MM.1S (cell line): ENCODE measurements at regions not wholly inside any gene's neighbourhood (a gene's known extent, or its start where the extent isn't known, plus 50 kb on each side); places are given as distances from the start of the nearest gene placed in this dataset.

ENCODE experiments used
- DNase-seq: peaks from one replicate; pipeline ENCODE4 v3.0.0-alpha.2; 2015
- H2AFZ ChIP-seq: fragments of 300-600 bp; sonication (generic); 2 replicates; pipeline ENCODE4 v1.6.0; 2016; ENCODE audit warnings: antibody characterized with exemption, low read length
- H3F3A ChIP-seq: fragments of 300-600 bp; sonication (generic); 2 replicates; pipeline ENCODE4 v1.6.1; 2016; ENCODE audit warnings: mild to moderate bottlenecking, antibody characterized with exemption, low read length, moderate library complexity, mixed read lengths; ENCODE audit not compliant: insufficient read depth
- H3K27ac ChIP-seq: fragments of 300-600 bp; sonication (generic); 2 replicates; pipeline ENCODE4 v1.5.1; 2016; ENCODE audit warnings: mild to moderate bottlenecking, low read length
- H3K27me3 ChIP-seq: fragments of 300-600 bp; sonication (generic); replicated peaks from 2 replicates; pipeline ENCODE4 v1.6.0; 2016; ENCODE audit warnings: low read length; ENCODE audit not compliant: insufficient read depth
- H3K36me3 ChIP-seq: fragments of 300-600 bp; sonication (generic); replicated peaks from 2 replicates; pipeline ENCODE4 v1.6.1; 2016; ENCODE audit warnings: mild to moderate bottlenecking, low read length, mixed read lengths; ENCODE audit not compliant: insufficient read depth
- H3K4me1 ChIP-seq: fragments of 300-600 bp; sonication (generic); 2 replicates; pipeline ENCODE4 v1.6.1; 2016; ENCODE audit warnings: low read length, mixed read lengths
- H3K4me2 ChIP-seq: fragments of 300-600 bp; sonication (generic); 2 replicates; pipeline ENCODE4 v1.6.0; 2016; ENCODE audit warnings: low read depth, low read length
- H3K4me3 ChIP-seq: fragments of 300-600 bp; sonication (generic); 2 replicates; pipeline ENCODE4 v1.5.1; 2016; ENCODE audit warnings: low read length, mixed read lengths
- H3K79me2 ChIP-seq: fragments of 300-600 bp; sonication (generic); 2 replicates; pipeline ENCODE4 v1.6.1; 2016; ENCODE audit warnings: mixed run types, low read length, mixed read lengths
- H3K9ac ChIP-seq: fragments of 300-600 bp; sonication (generic); 2 replicates; pipeline ENCODE4 v1.6.1; 2016; ENCODE audit warnings: low read length, mixed read lengths
- H3K9me2 ChIP-seq: fragments of 300-600 bp; sonication (generic); replicated peaks from 2 replicates; pipeline ENCODE4 v1.6.1; 2016; ENCODE audit warnings: mild to moderate bottlenecking, low read length, mixed read lengths; ENCODE audit not compliant: insufficient read depth
- H3K9me3 ChIP-seq: fragments of 300-600 bp; sonication (generic); replicated peaks from 2 replicates; pipeline ENCODE4 v1.6.1; 2016; ENCODE audit warnings: mild to moderate bottlenecking, low read length, mixed read lengths; ENCODE audit not compliant: insufficient read depth
- H4K20me1 ChIP-seq: fragments of 300-600 bp; sonication (generic); 2 replicates; pipeline ENCODE4 v1.6.1; 2016; ENCODE audit warnings: mild to moderate bottlenecking, low read length, moderate library complexity, mixed read lengths; ENCODE audit not compliant: insufficient read depth
- CTCF ChIP-seq: fragments of 300-600 bp; sonication (generic); IDR thresholded peaks from 2 replicates; pipeline ENCODE4 v1.5.1; 2016; ENCODE audit warnings: antibody characterized with exemption, low read length, mixed read lengths
- EZH2 ChIP-seq: fragments of 300-600 bp; sonication (generic); optimal IDR thresholded peaks from 2 replicates; pipeline ENCODE3; 2017; ENCODE audit warnings: low read depth, mild to moderate bottlenecking, antibody characterized with exemption, low read length, mixed read lengths
- EZH2phosphoT487 ChIP-seq: fragments of 300-600 bp; sonication (generic); IDR thresholded peaks from 2 replicates; pipeline ENCODE4 v1.6.1; 2018; ENCODE audit warnings: antibody characterized with exemption, low read length

- Histone ChIP-seq H3K79me2 (no peaks in the 10 kb centered on the region), H3K27me3 (no peaks in the 10 kb centered on the region), H3F3A (no peaks in the 10 kb centered on the region), H3K4me1 (no peaks in the 10 kb centered on the region), H4K20me1 (no peaks in the 10 kb centered on the region), H2AFZ (no peak overlapping the region), H3K4me2 (no peak overlapping the region), H3K9ac (no peak overlapping the region), H3K9me2 (no peaks in the 10 kb centered on the region), H3K27ac (no peak overlapping the region), H3K4me3 (no peak overlapping the region), H3K9me3 (no peaks in the 10 kb centered on the region), H3K36me3 (no peaks in the 10 kb centered on the region)
- DNase-seq = no peak
- no peak for TF ChIP-seq CTCF
- TF ChIP-seq EZH2 = no peak
- TF ChIP-seq EZH2phosphoT487 = no peak
These were observed 112.1 kb upstream of the PIK3C3 start for GRCh38 chr18:41842886-41843285.

GRCh38 chr18:41829647-41830516, 125.2 kb upstream of the PIK3C3 start:
- Histone ChIP-seq H3K9me3 (no peaks in the 10 kb centered on the region), H3K79me2 (no peaks in the 10 kb centered on the region), H2AFZ (no peak overlapping the region), H3K36me3 (no peaks in the 10 kb centered on the region), H3K9me2 (no peaks in the 10 kb centered on the region), H3K27ac (no peak overlapping the region), H4K20me1 (no peaks in the 10 kb centered on the region), H3K27me3 (no peaks in the 10 kb centered on the region), H3F3A (no peaks in the 10 kb centered on the region), H3K4me2 (no peak overlapping the region), H3K4me1 (no peaks in the 10 kb centered on the region), H3K4me3 (no peak overlapping the region), H3K9ac (no peak overlapping the region)
- TF ChIP-seq CTCF (no peak), EZH2 (no peak), EZH2phosphoT487 (no peak)
- no peak for DNase-seq

GRCh38 chr18:41828137-41828536, 126.9 kb upstream of the PIK3C3 start:
- Histone ChIP-seq H2AFZ (no peak overlapping the region), H3K36me3 (no peaks in the 10 kb centered on the region), H3K9me3 (no peaks in the 10 kb centered on the region), H3K4me3 (no peak overlapping the region), H3K79me2 (no peaks in the 10 kb centered on the region), H3K4me2 (no peak overlapping the region), H3K4me1 (no peaks in the 10 kb centered on the region), H3K9me2 (no peaks in the 10 kb centered on the region), H3K9ac (no peak overlapping the region), H3F3A (no peaks in the 10 kb centered on the region), H3K27me3 (no peaks in the 10 kb centered on the region), H4K20me1 (no peaks in the 10 kb centered on the region), H3K27ac (no peak overlapping the region)
- no peak for TF ChIP-seq EZH2
- no peak for TF ChIP-seq CTCF
- no peak for TF ChIP-seq EZH2phosphoT487
- DNase-seq = no peak
